ENCODE measurements at regions not wholly inside any gene's neighbourhood (a gene's known extent, or its start where the extent isn't known, plus 50 kb on each side); places are given as distances from the start of the nearest gene placed in this dataset.

DNA sequence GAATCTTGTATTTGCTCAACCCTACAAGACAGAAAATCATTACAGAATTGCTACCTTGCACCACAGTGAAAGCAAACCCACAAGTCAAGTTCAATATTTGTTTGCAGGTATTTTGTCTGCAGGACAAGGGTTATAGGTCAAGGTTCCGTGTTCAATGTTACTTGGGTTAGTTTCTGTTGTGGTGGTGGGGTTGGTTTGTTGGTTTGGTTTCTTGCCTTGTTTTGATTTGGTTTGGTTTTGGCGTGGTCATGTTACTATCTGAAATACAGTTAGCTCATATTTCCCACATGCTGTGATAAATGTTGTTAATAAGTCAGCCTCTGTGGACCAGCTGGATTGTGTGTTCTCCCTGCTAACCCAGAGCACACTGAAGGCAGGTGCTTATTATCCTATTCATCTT is 75.6 kb upstream of the INSIG1 start:
- TF ChIP-seq, protein P1, sequence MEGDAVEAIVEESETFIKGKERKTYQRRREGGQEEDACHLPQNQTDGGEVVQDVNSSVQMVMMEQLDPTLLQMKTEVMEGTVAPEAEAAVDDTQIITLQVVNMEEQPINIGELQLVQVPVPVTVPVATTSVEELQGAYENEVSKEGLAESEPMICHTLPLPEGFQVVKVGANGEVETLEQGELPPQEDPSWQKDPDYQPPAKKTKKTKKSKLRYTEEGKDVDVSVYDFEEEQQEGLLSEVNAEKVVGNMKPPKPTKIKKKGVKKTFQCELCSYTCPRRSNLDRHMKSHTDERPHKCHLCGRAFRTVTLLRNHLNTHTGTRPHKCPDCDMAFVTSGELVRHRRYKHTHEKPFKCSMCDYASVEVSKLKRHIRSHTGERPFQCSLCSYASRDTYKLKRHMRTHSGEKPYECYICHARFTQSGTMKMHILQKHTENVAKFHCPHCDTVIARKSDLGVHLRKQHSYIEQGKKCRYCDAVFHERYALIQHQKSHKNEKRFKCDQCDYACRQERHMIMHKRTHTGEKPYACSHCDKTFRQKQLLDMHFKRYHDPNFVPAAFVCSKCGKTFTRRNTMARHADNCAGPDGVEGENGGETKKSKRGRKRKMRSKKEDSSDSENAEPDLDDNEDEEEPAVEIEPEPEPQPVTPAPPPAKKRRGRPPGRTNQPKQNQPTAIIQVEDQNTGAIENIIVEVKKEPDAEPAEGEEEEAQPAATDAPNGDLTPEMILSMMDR (optimal IDR thresholded peaks at IDR 0.05 in 1 of 3, IDR thresholded peaks at IDR 0.05 in 1 of 3, conservative IDR thresholded peaks at IDR 0.05 in 1 of 3; ENCODE audit: extremely low read depth in 1 of 3, insufficient read depth in 2 of 3, low read length in 3 of 3), result no peak
- TF ChIP-seq EZH2 (IDR thresholded peaks at IDR 0.05; ENCODE audit: low read length), result no peak

Measured in keratinocyte (primary cell).